Activated naive CD8-positive, alpha-beta T cell treated with anti-CD3 and anti-CD28 coated beads, Interleukin-2, amount 10 ng/mL, durations not matched to agents 7 days and 5 days (primary cell): ENCODE measurements at regions not wholly inside any gene's neighbourhood (a gene's known extent, or its start where the extent isn't known, plus 50 kb on each side); places are given as distances from the start of the nearest gene placed in this dataset.
"Not testable (repeated sequence)": the region's sequence is repeated elsewhere in the genome, so short reads cannot be mapped to it uniquely, and the experiment has no call there.

Experiments used
- ATAC-seq: fragments of 150-1000 bp; cut with Tn5 transposase; one replicate; pipeline ENCODE4 v1.10.0; 2021; ENCODE audit warnings: low read depth, moderate library complexity
- POLR2A ChIA-PET: fragments of 350-600 bp; sonication (Branson Sonifier 250); formaldehyde crosslinking; loops from one replicate; lab custom pipeline; 2021; ENCODE audit warnings: antibody characterized with exemption; lab: Charles Lee
- DNase-seq: peaks from one replicate; pipeline ENCODE4 v3.0.0; 2021
- H3K27ac Mint-ChIP-seq: one replicate; pipeline ENCODE4 v1.8.0; 2022; ENCODE audit warnings: mild to moderate bottlenecking, mixed read lengths
- H3K27me3 Mint-ChIP-seq: one replicate; pipeline ENCODE4 v1.8.0; 2022; ENCODE audit warnings: mild to moderate bottlenecking, moderate library complexity, mixed read lengths
- H3K36me3 Mint-ChIP-seq: one replicate; pipeline ENCODE4 v1.8.0; 2021; ENCODE audit warnings: mild to moderate bottlenecking, mixed read lengths
- H3K4me1 Mint-ChIP-seq: one replicate; pipeline ENCODE4 v1.8.0; 2021; ENCODE audit warnings: mixed read lengths
- H3K4me3 Mint-ChIP-seq: one replicate; pipeline ENCODE4 v1.8.0; 2022; ENCODE audit warnings: mild to moderate bottlenecking, moderate library complexity, mixed read lengths
- H3K9me3 Mint-ChIP-seq: one replicate; pipeline ENCODE4 v1.8.0; 2021; ENCODE audit warnings: mixed read lengths

DNA sequence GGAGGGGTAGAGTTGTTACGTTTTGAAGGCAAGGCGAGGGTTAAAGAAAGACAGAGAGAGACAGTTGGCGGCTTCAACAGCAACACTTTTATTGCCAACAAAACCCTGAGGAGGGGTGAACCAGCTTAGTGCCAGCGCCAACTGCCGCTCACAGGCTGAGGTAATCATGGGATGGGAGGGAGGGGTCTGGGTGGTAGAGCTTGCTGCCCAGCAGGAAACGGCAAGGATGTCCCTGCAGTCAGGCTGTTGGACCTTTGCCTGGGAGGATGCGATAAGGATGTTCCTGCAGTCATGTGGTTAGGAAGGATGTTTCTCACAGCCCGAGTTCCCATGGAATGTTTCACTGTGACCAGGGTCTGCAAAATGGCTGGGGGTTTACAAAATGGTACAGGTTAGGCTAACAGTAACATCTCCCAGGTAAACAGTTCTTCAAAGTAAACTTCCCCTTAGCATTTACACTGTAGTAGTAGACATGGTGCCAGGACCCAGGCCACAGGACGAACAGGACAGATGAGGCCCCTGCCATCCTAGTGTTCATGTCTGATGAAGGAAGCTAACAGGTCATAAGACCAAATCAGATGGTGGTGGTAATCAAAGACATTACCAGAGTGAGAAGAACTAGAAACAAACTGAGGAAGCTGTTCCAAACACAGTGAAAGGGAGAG is 647.3 kb upstream of the DEFB115 start:
- peaks cover 11% of the 10 kb centered on the region for H3K9me3 Mint-ChIP-seq
- POLR2A ChIA-PET = no interaction called here
- DNase-seq = no peak
- H3K36me3 Mint-ChIP-seq = no peaks in the 10 kb centered on the region
- no peaks in the 10 kb centered on the region for H3K4me1 Mint-ChIP-seq
- H3K4me3 Mint-ChIP-seq = no peak overlapping the region
- no peak for ATAC-seq
- H3K27ac Mint-ChIP-seq = no peak overlapping the region
- no peaks in the 10 kb centered on the region for H3K27me3 Mint-ChIP-seq

DNA sequence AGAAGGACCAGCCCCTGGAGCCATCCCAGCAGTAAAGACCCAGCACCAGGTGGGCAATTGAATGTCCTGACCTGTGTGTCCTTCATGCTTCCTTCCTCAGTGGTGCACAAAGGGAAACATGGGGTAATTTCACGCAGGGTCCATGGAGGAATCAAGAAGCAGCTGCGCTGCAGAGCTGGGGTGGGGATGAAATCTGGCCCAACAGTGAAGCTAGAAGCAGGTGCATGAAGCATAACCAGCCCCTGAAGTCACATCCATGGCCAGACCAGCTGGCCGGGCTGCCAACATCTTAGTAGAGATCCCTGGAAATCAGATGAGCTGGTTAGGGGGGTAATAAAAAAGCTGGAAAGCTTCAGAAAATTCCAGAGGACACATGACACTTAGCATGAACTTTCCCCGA is 646.7 kb upstream of the DEFB115 start:
- no peaks in the 10 kb centered on the region for H3K36me3 Mint-ChIP-seq
- H3K4me1 Mint-ChIP-seq = no peaks in the 10 kb centered on the region
- H3K4me3 Mint-ChIP-seq = no peak overlapping the region
- DNase-seq (no peak), ATAC-seq (no peak)
- no peaks in the 10 kb centered on the region for H3K27me3 Mint-ChIP-seq
- no peak overlapping the region for H3K27ac Mint-ChIP-seq
- POLR2A ChIA-PET = no interaction called here
- H3K9me3 Mint-ChIP-seq = peaks cover 11% of the 10 kb centered on the region

DNA sequence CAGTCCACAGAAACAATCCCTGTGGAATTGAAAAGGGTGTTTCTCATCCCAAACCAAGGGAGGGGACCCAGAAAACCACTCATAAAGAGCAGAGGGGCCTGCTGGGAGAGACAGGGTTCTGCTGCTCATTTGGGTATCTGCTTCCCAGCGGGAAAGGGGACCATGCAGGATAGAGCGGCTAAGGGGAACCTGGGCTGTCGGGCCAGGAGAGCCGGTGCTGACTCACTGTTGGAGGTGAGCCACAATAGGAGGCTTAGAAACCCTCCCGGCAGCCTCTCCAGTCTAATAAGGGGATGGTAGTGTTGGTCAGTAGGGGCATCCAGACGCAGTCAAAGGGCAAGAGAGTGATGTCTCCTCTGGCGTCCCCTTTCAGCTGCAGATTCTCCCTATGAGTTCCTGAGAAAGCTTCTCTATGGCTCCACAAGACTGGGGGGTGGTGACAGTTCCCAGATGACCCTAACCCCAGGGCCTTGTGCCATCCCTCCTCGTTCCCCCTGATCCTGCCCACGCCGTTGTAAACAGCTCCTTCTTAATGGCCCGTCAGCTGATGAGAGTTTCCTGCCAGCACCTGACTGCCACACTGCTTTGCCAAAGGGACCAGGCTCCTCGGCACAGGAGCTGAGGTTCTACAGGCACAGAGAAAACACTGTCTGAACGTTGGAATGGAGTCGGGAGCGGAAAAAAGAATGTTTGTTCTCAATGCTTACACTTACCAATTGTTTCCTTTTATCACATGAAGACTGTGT is 646.1 kb upstream of the DEFB115 start:
- POLR2A ChIA-PET = no interaction called here
- ATAC-seq = no peak
- Mint-ChIP-seq H3K9me3 (peaks cover 8% of the 10 kb centered on the region), H3K4me3 (no peak overlapping the region), H3K27me3 (no peaks in the 10 kb centered on the region), H3K36me3 (no peaks in the 10 kb centered on the region), H3K27ac (no peak overlapping the region), H3K4me1 (no peaks in the 10 kb centered on the region)
- no peak for DNase-seq

- Mint-ChIP-seq H3K4me3 (no peak overlapping the region), H3K9me3 (peaks cover 5% of the 10 kb centered on the region), H3K36me3 (no peaks in the 10 kb centered on the region), H3K27ac (no peak overlapping the region), H3K4me1 (no peaks in the 10 kb centered on the region), H3K27me3 (no peaks in the 10 kb centered on the region)
- POLR2A ChIA-PET = no interaction called here
- DNase-seq (no peak), ATAC-seq (no peak)
These were observed 645.1 kb upstream of the DEFB115 start for GRCh38 chr20:30612344-30612743.

DNA sequence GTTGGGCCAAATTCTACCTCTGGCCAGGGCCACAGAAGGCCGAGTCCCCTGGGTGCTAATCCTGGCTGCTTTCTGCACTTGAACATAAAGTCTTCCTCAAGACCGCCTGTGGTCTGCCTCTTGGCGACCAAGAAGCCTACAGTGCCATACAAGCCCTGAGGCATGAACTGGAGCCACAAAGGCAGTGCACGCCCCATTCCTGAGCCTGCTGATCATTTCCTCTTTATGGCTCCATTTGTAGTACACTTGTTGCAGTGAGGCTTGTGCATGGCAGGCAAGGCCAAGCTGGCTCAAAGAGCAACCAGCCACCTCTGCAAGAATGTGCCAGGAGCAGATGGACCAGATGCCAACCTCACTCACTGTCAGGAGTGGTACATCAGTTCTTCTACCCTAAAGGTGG is 636.1 kb upstream of the DEFB115 start:
- H3K4me3 Mint-ChIP-seq, POLR2A ChIA-PET, ATAC-seq, H3K27ac Mint-ChIP-seq, DNase-seq, H3K9me3 Mint-ChIP-seq, H3K36me3 Mint-ChIP-seq, H3K27me3 Mint-ChIP-seq, H3K4me1 Mint-ChIP-seq: not testable (repeated sequence)

DNA sequence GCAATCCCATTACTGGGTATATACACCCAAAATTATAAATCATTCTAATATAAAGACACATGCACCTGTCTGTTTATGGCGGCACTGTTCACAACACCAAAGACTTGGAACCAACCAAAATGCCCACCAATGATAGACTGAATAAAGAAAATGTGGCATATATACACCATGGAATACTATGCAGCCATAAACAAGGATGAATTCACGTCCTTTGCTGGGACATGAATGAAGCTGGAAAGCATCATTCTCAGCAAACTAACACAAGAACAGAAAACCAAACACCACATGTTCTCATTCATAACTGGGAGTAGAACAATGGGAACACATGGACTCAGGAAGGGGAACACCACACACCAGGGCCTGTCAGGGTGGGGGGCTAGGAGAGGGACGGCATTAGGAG is 633.2 kb upstream of the DEFB115 start:
- H3K36me3 Mint-ChIP-seq, H3K4me1 Mint-ChIP-seq, DNase-seq, H3K27me3 Mint-ChIP-seq, ATAC-seq, H3K9me3 Mint-ChIP-seq, H3K4me3 Mint-ChIP-seq, POLR2A ChIA-PET, H3K27ac Mint-ChIP-seq: not testable (repeated sequence)

GRCh38 chr20:30629376-30629775 is 628.1 kb upstream of the DEFB115 start:
- H3K9me3 Mint-ChIP-seq, H3K27ac Mint-ChIP-seq, ATAC-seq, H3K4me3 Mint-ChIP-seq, DNase-seq, POLR2A ChIA-PET, H3K36me3 Mint-ChIP-seq, H3K27me3 Mint-ChIP-seq, H3K4me1 Mint-ChIP-seq: not testable (repeated sequence)

DNA sequence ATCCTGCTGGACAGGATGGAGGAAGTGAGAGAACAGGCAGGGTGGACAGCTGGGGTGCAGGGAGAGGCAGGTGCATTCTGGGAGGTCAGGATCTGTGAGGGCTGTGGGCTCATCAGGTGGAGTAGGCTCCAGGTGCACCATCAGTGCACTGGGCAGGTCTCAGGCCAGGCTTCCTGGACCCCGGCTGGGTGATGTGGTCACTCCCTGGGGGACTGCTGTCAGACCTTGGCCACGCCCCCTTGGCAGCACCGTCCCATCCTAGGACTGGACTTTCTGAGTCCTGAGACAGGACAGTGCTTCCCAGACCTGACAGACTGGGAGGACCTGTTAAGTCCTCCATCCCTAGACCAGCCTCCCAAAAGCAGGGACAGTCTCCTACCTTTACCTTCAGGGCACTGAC is 626.7 kb upstream of the DEFB115 start:
- Mint-ChIP-seq H3K27ac (no peak overlapping the region), H3K36me3 (no peaks in the 10 kb centered on the region), H3K4me1 (no peaks in the 10 kb centered on the region), H3K9me3 (peaks cover 7% of the 10 kb centered on the region), H3K4me3 (no peak overlapping the region), H3K27me3 (no peaks in the 10 kb centered on the region)
- DNase-seq (no peak), ATAC-seq (no peak)
- POLR2A ChIA-PET = no interaction called here

DNA sequence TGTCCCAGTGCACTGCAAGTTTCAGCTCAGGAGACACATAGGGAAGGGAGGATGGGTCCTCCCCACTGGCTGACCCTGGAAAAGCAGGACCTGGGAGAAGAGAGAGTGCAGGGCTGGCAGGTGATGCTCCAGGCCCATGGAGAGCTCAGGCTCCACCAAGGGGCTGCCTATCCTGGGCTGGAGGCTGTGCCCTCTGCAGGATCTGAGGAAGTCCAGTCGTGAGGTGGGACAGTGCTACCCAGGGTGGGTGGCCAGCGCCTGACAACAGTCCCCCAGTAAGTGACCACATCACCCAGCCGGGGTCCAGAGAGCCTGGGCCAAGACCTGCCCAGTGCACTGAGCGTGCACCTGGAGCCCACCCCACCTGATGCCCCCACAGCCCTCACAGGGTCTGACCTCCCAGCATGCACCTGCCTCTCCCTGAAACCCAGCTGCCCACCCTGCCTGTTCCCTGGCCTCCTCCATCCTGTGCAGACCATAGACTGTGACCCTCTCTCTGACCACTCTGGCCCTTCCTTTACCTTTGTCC is 626.1 kb upstream of the DEFB115 start:
- ATAC-seq, DNase-seq: not testable (repeated sequence)

GRCh38 chr20:30632773-30633172 is 624.7 kb upstream of the DEFB115 start:
- H3K9me3 Mint-ChIP-seq, DNase-seq, H3K36me3 Mint-ChIP-seq, ATAC-seq, POLR2A ChIA-PET, H3K27me3 Mint-ChIP-seq, H3K27ac Mint-ChIP-seq, H3K4me1 Mint-ChIP-seq, H3K4me3 Mint-ChIP-seq: not testable (repeated sequence)

More for the DNA sequence above, 626.1 kb upstream of the DEFB115 start:
- H3K27me3 Mint-ChIP-seq, H3K9me3 Mint-ChIP-seq, H3K36me3 Mint-ChIP-seq, H3K27ac Mint-ChIP-seq, H3K4me1 Mint-ChIP-seq, H3K4me3 Mint-ChIP-seq, POLR2A ChIA-PET: not testable (repeated sequence)

- H3K9me3 Mint-ChIP-seq, H3K27me3 Mint-ChIP-seq, H3K4me1 Mint-ChIP-seq, H3K4me3 Mint-ChIP-seq, H3K36me3 Mint-ChIP-seq, ATAC-seq, H3K27ac Mint-ChIP-seq, DNase-seq, POLR2A ChIA-PET: not testable (repeated sequence)
These were observed 615.9 kb upstream of the DEFB115 start for GRCh38 chr20:30641522-30641921.

DNA sequence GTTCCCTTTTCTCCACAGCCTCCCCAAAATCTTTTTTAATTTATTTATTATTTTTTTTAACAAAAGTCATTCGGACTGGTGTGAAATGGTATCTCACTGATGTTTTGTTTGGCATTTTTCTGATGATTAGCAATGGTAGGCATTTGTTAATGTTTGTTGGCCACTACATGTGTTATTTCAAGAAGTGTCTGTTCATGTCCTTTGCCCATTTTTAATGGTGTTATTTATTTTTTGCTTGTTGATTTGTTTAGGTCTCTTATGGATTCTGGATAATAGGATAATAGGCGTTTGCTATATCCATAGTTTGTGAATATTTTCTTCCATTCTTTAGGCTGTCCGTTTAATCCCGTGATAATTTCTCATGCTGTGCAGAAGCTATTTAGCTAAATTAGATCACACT is 596.5 kb upstream of the DEFB115 start:
- ATAC-seq, H3K36me3 Mint-ChIP-seq, H3K27ac Mint-ChIP-seq, H3K4me3 Mint-ChIP-seq, H3K9me3 Mint-ChIP-seq, DNase-seq, H3K4me1 Mint-ChIP-seq, H3K27me3 Mint-ChIP-seq, POLR2A ChIA-PET: not testable (repeated sequence)

DNA sequence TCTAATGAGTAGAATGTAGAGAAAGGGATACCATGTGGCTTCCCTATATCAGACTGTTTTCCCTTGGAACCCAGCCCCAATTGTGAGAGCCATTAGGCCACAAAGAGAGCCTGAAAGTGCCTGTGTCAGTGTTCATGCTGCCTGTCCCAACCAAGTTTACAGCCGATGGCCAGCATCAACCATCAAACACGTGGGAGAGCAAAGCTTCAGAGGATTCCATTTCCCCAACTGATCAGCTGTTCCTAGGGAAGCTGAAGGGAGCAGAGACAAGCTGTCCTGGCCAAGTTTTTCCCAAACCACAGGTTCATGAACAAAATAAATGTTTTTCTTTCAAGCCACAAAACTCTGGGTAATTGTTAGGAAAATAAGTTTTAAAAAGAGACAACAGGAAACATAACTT is 589.0 kb upstream of the DEFB115 start:
- H3K27me3 Mint-ChIP-seq, H3K27ac Mint-ChIP-seq, H3K36me3 Mint-ChIP-seq, ATAC-seq, POLR2A ChIA-PET, H3K9me3 Mint-ChIP-seq, DNase-seq, H3K4me3 Mint-ChIP-seq, H3K4me1 Mint-ChIP-seq: not testable (repeated sequence)
